ENCODE measurements at regions not wholly inside any gene's neighbourhood (a gene's known extent, or its start where the extent isn't known, plus 50 kb on each side); places are given as distances from the start of the nearest gene placed in this dataset.

GRCh38 chr1:18049228-18049627, 58.4 kb upstream of the IGSF21 start:
- no peak for TF ChIP-seq CTCF (IDR thresholded peaks at IDR 0.05)
- TF ChIP-seq POLR2A (IDR thresholded peaks at IDR 0.05): no peak

Data from breast epithelium (tissue), 3 donors.